ENCODE measurements at regions not wholly inside any gene's neighbourhood (a gene's known extent, or its start where the extent isn't known, plus 50 kb on each side); places are given as distances from the start of the nearest gene placed in this dataset.
A peak's percentile ranks its signal among the peaks of the same experiment; 100 is the strongest.

GRCh38 chr21:16181018-16181417, 451.2 kb downstream of the USP25 start:
- Histone ChIP-seq H3K36me3 (no peaks in the 10 kb centered on the region), H3K4me3 (no peak overlapping the region), H3K27ac (no peak overlapping the region), H3K27me3 (replicated peaks in 1 of 7) (no peaks in the 10 kb centered on the region), H3K9me3 (no peaks in the 10 kb centered on the region), H3K4me1 (peaks cover 0 to 7% (median 0%) of the 10 kb centered on the region in 6 donors)
- TF ChIP-seq POLR2AphosphoS5 (IDR thresholded peaks at IDR 0.05) (peak in 1 of 3 donors; percentile 26), POLR2A (IDR thresholded peaks at IDR 0.05) (no peak)
- DNase-seq: no peak
- 60 to 77% (median 73%) methylated on average over 3 of the region's 3 CpGs for WGBS, 5 donors
- intact Hi-C loops (cut with DNase I; ENCODE audit: low total_unique reads): no loop called here

- H3K4me1 ChIP-seq: no peaks in the 10 kb centered on the region
- WGBS, 5 donors: 38 to 60% (median 41%) methylated on average over 1 of the region's 1 CpG
- H3K4me3 ChIP-seq: no peak overlapping the region
- H3K27ac ChIP-seq: no peak overlapping the region
- DNase-seq: no peak
- intact Hi-C loops (cut with DNase I; ENCODE audit: low total_unique reads): no loop called here
- TF ChIP-seq POLR2A (IDR thresholded peaks at IDR 0.05) (no peak), POLR2AphosphoS5 (IDR thresholded peaks at IDR 0.05) (no peak), CTCF (IDR thresholded peaks at IDR 0.05 in 8 of 11, conservative IDR thresholded peaks at IDR 0.05 in 3 of 11) (no peak)
- no peaks in the 10 kb centered on the region for H3K36me3 ChIP-seq
- peaks cover 0 to 7% (median 0%) of the 10 kb centered on the region in 8 donors for H3K9me3 ChIP-seq
- H3K27me3 ChIP-seq (replicated peaks in 1 of 7): no peaks in the 10 kb centered on the region
Observed at GRCh38 chr21:16185766-16186165, 456.0 kb downstream of the USP25 start.

GRCh38 chr21:16186742-16187141, 457.0 kb downstream of the USP25 start:
- H3K27me3 ChIP-seq (replicated peaks in 1 of 7): no peaks in the 10 kb centered on the region
- no peaks in the 10 kb centered on the region for H3K4me1 ChIP-seq
- WGBS, 5 donors: 79 to 96% (median 88%) methylated on average over 1 of the region's 1 CpG
- no peak overlapping the region for H3K27ac ChIP-seq
- intact Hi-C loops (cut with DNase I; ENCODE audit: low total_unique reads): no loop called here
- DNase-seq: no peak
- no peaks in the 10 kb centered on the region for H3K36me3 ChIP-seq
- peaks cover 0 to 7% (median 0%) of the 10 kb centered on the region in 8 donors for H3K9me3 ChIP-seq
- H3K4me3 ChIP-seq: no peak overlapping the region
- TF ChIP-seq CTCF (IDR thresholded peaks at IDR 0.05 in 8 of 11, conservative IDR thresholded peaks at IDR 0.05 in 3 of 11) (no peak), POLR2AphosphoS5 (IDR thresholded peaks at IDR 0.05) (no peak), POLR2A (IDR thresholded peaks at IDR 0.05) (no peak)

GRCh38 chr21:16187603-16188301, 458.0 kb downstream of the USP25 start:
- no peak for DNase-seq
- peaks cover 0 to 7% (median 0%) of the 10 kb centered on the region in 8 donors for H3K9me3 ChIP-seq
- H3K27ac ChIP-seq: no peak overlapping the region
- TF ChIP-seq POLR2A (IDR thresholded peaks at IDR 0.05): no peak
- H3K36me3 ChIP-seq: no peaks in the 10 kb centered on the region
- no peak overlapping the region for H3K4me3 ChIP-seq
- H3K4me1 ChIP-seq: no peaks in the 10 kb centered on the region
- no peaks in the 10 kb centered on the region for H3K27me3 ChIP-seq (replicated peaks in 1 of 7)
- intact Hi-C loops (cut with DNase I; ENCODE audit: low total_unique reads): no loop called here
- WGBS, 5 donors: 72 to 90% (median 80%) methylated on average over 2 of the region's 2 CpGs

GRCh38 chr21:16192902-16193301, 463.1 kb downstream of the USP25 start:
- Histone ChIP-seq H3K4me1 (peaks cover 0 to 31% (median 7%) of the 10 kb centered on the region in 6 donors), H3K36me3 (no peaks in the 10 kb centered on the region), H3K27me3 (replicated peaks in 1 of 7) (no peaks in the 10 kb centered on the region), H3K4me3 (no peak overlapping the region), H3K27ac (no peak overlapping the region), H3K9me3 (peaks cover 0 to 7% (median 0%) of the 10 kb centered on the region in 8 donors)
- TF ChIP-seq CTCF (IDR thresholded peaks at IDR 0.05 in 8 of 11, conservative IDR thresholded peaks at IDR 0.05 in 3 of 11): no peak
- TF ChIP-seq POLR2A (IDR thresholded peaks at IDR 0.05): no peak
- no peak for DNase-seq
- 64 to 90% (median 72%) methylated on average over 2 of the region's 2 CpGs for WGBS, 5 donors
- intact Hi-C loops (cut with DNase I; ENCODE audit: low total_unique reads): no loop called here

All from spleen (tissue), 11 donors.